ENCODE measurements at regions not wholly inside any gene's neighbourhood (a gene's known extent, or its start where the extent isn't known, plus 50 kb on each side); places are given as distances from the start of the nearest gene placed in this dataset.

GRCh38 chr4:165635951-165636350 is 237.1 kb upstream of the TLL1 start:
- TF ChIP-seq CTCF (IDR thresholded peaks at IDR 0.05): no peak
- no peak for TF ChIP-seq NR3C1 (CRISPR knock-in tag; conservative IDR thresholded peaks at IDR 0.05; ENCODE audit: low read depth)
- no peak for TF ChIP-seq MAX (CRISPR knock-in tag; IDR thresholded peaks at IDR 0.05)
- TF ChIP-seq RELA (CRISPR knock-in tag; IDR thresholded peaks at IDR 0.05; ENCODE audit: borderline replicate concordance): no peak
- TF ChIP-seq NFYB (CRISPR knock-in tag; conservative IDR thresholded peaks at IDR 0.05; ENCODE audit: low read depth): no peak
- no peak for TF ChIP-seq FOXJ3 (CRISPR knock-in tag; IDR thresholded peaks at IDR 0.05; ENCODE audit: borderline replicate concordance)
- TF ChIP-seq ZNF232 (CRISPR knock-in tag; IDR thresholded peaks at IDR 0.05): no peak
- TF ChIP-seq ZBTB21 (CRISPR knock-in tag; IDR thresholded peaks at IDR 0.05; ENCODE audit: borderline replicate concordance): no peak
- no peak for TF ChIP-seq MLX (CRISPR knock-in tag; IDR thresholded peaks at IDR 0.05)
- TF ChIP-seq USF2 (CRISPR knock-in tag; IDR thresholded peaks at IDR 0.05): no peak

Measured in WTC11 (cell line).